IMR-90 (cell line): ENCODE measurements at regions not wholly inside any gene's neighbourhood (a gene's known extent, or its start where the extent isn't known, plus 50 kb on each side); places are given as distances from the start of the nearest gene placed in this dataset.

Experiments used
- ATAC-seq: fragments of 200-7000 bp; cut with Tn5 transposase; 2 replicates; pipeline ENCODE4 v1.9.1; 2020; ENCODE audit warnings: low read depth, mild to moderate bottlenecking, moderate library complexity
- BruUV-seq: library from RNA; stranded (reverse); fragments of 400-500 nt; replicated peaks from 2 replicates; lab custom pipeline; 2021; lab: Mats Ljungman, UMichigan
- CTCF ChIA-PET: fragments of 300-600 bp; formaldehyde crosslinking; extraction: SDS; loops from one replicate; lab custom pipeline; 2021; ENCODE audit warnings: antibody characterized with exemption; lab: Yijun Ruan, JAX
- POLR2A ChIA-PET: fragments of 300-600 bp; sonication (Branson Sonifier 250); formaldehyde crosslinking; loops from one replicate; lab custom pipeline; 2022; ENCODE audit warnings: antibody characterized with exemption; ENCODE audit not compliant: unreplicated experiment; lab: Charles Lee
- DNase-seq: peaks from one replicate; pipeline ENCODE4 v3.0.0; 2013
- H2AFZ ChIP-seq: replicated peaks from 2 replicates; pipeline ENCODE3; 2013; ENCODE audit warnings: low read length, mild to moderate bottlenecking; ENCODE audit not compliant: poor library complexity
- H2AK5ac ChIP-seq: 2 replicates; pipeline ENCODE4 v1.6.1; 2013; ENCODE audit warnings: low read depth, low read length, inconsistent platforms
- H2AK9ac ChIP-seq: replicated peaks from 2 replicates; pipeline ENCODE3; 2013; ENCODE audit warnings: mild to moderate bottlenecking, low read depth, low read length, moderate library complexity; ENCODE audit not compliant: poor library complexity
- H2BK120ac ChIP-seq: 2 replicates; pipeline ENCODE4 v1.6.1; 2013; ENCODE audit warnings: low read depth, low read length, inconsistent platforms
- H2BK15ac ChIP-seq: 3 replicates; pipeline ENCODE4 v1.6.1; 2013; ENCODE audit warnings: low read depth, low read length, inconsistent platforms
- H2BK20ac ChIP-seq: 2 replicates; pipeline ENCODE4 v1.6.1; 2013; ENCODE audit warnings: low read depth, mild to moderate bottlenecking, inconsistent platforms, low read length, moderate library complexity
- H2BK5ac ChIP-seq: 2 replicates; pipeline ENCODE4 v1.6.1; 2013; ENCODE audit warnings: mild to moderate bottlenecking, low read depth, low read length, inconsistent platforms; ENCODE audit not compliant: poor library complexity, severe bottlenecking
- H3K14ac ChIP-seq: replicated peaks from 2 replicates; pipeline ENCODE4 v1.6.1; 2013; ENCODE audit warnings: low read depth, low read length, inconsistent platforms
- H3K18ac ChIP-seq: 2 replicates; pipeline ENCODE4 v1.6.1; 2013; ENCODE audit warnings: low read depth, low read length, control low read depth
- H3K23ac ChIP-seq: 2 replicates; pipeline ENCODE4 v1.6.1; 2013; ENCODE audit warnings: low read depth, low read length, inconsistent platforms
- H3K27ac ChIP-seq: 2 replicates; pipeline ENCODE4 v1.5.1; 2013; ENCODE audit warnings: mild to moderate bottlenecking, control low read depth, low read length; ENCODE audit not compliant: insufficient read depth
- H3K27me3 ChIP-seq: 2 replicates; pipeline ENCODE4 v1.6.1; 2013; ENCODE audit warnings: low read length; ENCODE audit not compliant: control insufficient read depth, insufficient read depth
- H3K36me3 ChIP-seq: 2 replicates; pipeline ENCODE4 v1.6.1; 2013; ENCODE audit warnings: low read length, mixed read lengths; ENCODE audit not compliant: control insufficient read depth, insufficient read depth
- H3K4ac ChIP-seq: 2 replicates; pipeline ENCODE4 v1.6.1; 2013; ENCODE audit warnings: low read depth, low read length, inconsistent platforms
- H3K4me1 ChIP-seq: 2 replicates; pipeline ENCODE4 v1.6.1; 2013; ENCODE audit warnings: low read length, mixed read lengths; ENCODE audit not compliant: control insufficient read depth, insufficient read depth
- H3K4me2 ChIP-seq: 2 replicates; pipeline ENCODE4 v1.6.1; 2013; ENCODE audit warnings: low read depth, mild to moderate bottlenecking, control low read depth, low read length, moderate library complexity
- H3K4me3 ChIP-seq: 2 replicates; pipeline ENCODE4 v1.5.1; 2013; ENCODE audit warnings: low read depth, mild to moderate bottlenecking, control low read depth, low read length, moderate library complexity; ENCODE audit not compliant: insufficient read depth
- H3K56ac ChIP-seq: 2 replicates; pipeline ENCODE4 v1.6.1; 2013; ENCODE audit warnings: low read length, inconsistent platforms; ENCODE audit not compliant: insufficient read depth; ENCODE audit errors: extremely low read depth
- H3K79me1 ChIP-seq, 2 experiments: 2 replicates each; pipeline ENCODE4 v1.6.1; 2013; ENCODE audit warnings: low read length in 2 of 2, inconsistent platforms in 1 of 2, low read depth in 1 of 2
- H3K9ac ChIP-seq: 2 replicates; pipeline ENCODE4 v1.6.1; 2013; ENCODE audit warnings: low read depth, low read length, control low read depth
- H3K9me1 ChIP-seq: 2 replicates; pipeline ENCODE4 v1.6.1; 2013; ENCODE audit warnings: low read length, inconsistent platforms; ENCODE audit not compliant: insufficient read depth
- H3K9me3 ChIP-seq: 2 replicates; pipeline ENCODE4 v1.6.1; 2013; ENCODE audit warnings: low read length; ENCODE audit not compliant: control insufficient read depth, insufficient read depth
- H4K20me1 ChIP-seq: 2 replicates; pipeline ENCODE4 v1.6.1; 2013; ENCODE audit warnings: low read length, inconsistent platforms; ENCODE audit not compliant: insufficient read depth
- H4K5ac ChIP-seq: 2 replicates; pipeline ENCODE4 v1.6.1; 2013; ENCODE audit warnings: mild to moderate bottlenecking, low read depth, low read length, control low read depth
- H4K8ac ChIP-seq, 2 experiments: 2 replicates each; pipeline ENCODE4 v1.6.1; 2013; ENCODE audit warnings: low read depth in 2 of 2, low read length in 2 of 2, control low read depth in 1 of 2, inconsistent platforms in 1 of 2
- H4K91ac ChIP-seq: 2 replicates; pipeline ENCODE4 v1.6.1; 2013; ENCODE audit warnings: low read depth, low read length, inconsistent platforms; ENCODE audit not compliant: insufficient read depth
- BHLHE40 ChIP-seq: fragments of 150-350 bp; IDR thresholded peaks from 2 replicates; pipeline ENCODE4 v1.6.1; 2016; ENCODE audit warnings: mild to moderate bottlenecking, low read depth, low read length
- CEBPB ChIP-seq: IDR thresholded peaks from 2 replicates; pipeline ENCODE4 v1.6.1; 2012; ENCODE audit warnings: low read depth, low read length, improper control_type of control experiment
- CHD1 ChIP-seq: IDR thresholded peaks from 2 replicates; pipeline ENCODE4 v1.6.1; 2012; ENCODE audit warnings: low read depth, low read length, improper control_type of control experiment
- CTCF ChIP-seq: conservative IDR thresholded peaks from 2 replicates; pipeline ENCODE4 v1.5.1; 2012; ENCODE audit warnings: mild to moderate bottlenecking, low read depth, low read length, improper control_type of control experiment
- ELK1 ChIP-seq: fragments of 150-350 bp; IDR thresholded peaks from 2 replicates; pipeline ENCODE4 v1.6.1; 2016; ENCODE audit warnings: low read depth, mild to moderate bottlenecking, low read length, moderate library complexity, borderline replicate concordance
- MAFK ChIP-seq: IDR thresholded peaks from 2 replicates; pipeline ENCODE4 v1.6.1; 2012; ENCODE audit warnings: low read depth, low read length, improper control_type of control experiment
- MAZ ChIP-seq: IDR thresholded peaks from 2 replicates; pipeline ENCODE4 v1.6.1; 2012; ENCODE audit warnings: low read depth, mild to moderate bottlenecking, low read length, improper control_type of control experiment, moderate library complexity, borderline replicate concordance
- MXI1 ChIP-seq: IDR thresholded peaks from 2 replicates; pipeline ENCODE4 v1.6.1; 2012; ENCODE audit warnings: low read depth, mild to moderate bottlenecking, low read length, moderate library complexity, borderline replicate concordance
- NFE2L2 ChIP-seq: fragments of 150-350 bp; IDR thresholded peaks from 2 replicates; pipeline ENCODE4 v1.6.1; 2016; ENCODE audit warnings: low read depth, mild to moderate bottlenecking, low read length
- POLR2A ChIP-seq: IDR thresholded peaks from 2 replicates; pipeline ENCODE4 v1.6.1; 2012; ENCODE audit warnings: mild to moderate bottlenecking, low read depth, low read length
- RAD21 ChIP-seq: IDR thresholded peaks from 2 replicates; pipeline ENCODE4 v1.6.1; 2012; ENCODE audit warnings: low read length, improper control_type of control experiment
- RCOR1 ChIP-seq: IDR thresholded peaks from 2 replicates; pipeline ENCODE4 v1.6.1; 2012; ENCODE audit warnings: mild to moderate bottlenecking, low read length, improper control_type of control experiment; ENCODE audit not compliant: insufficient replicate concordance
- SMC3 ChIP-seq: fragments of 150-350 bp; IDR thresholded peaks from 2 replicates; pipeline ENCODE4 v1.6.1; 2016; ENCODE audit warnings: low read depth, mild to moderate bottlenecking, antibody characterized with exemption, low read length, moderate library complexity
- USF2 ChIP-seq: fragments of 150-350 bp; IDR thresholded peaks from 2 replicates; pipeline ENCODE4 v1.6.1; 2017; ENCODE audit warnings: mild to moderate bottlenecking, antibody characterized with exemption, low read length, low read depth
- WGBS, 2 experiments: methylation state at CpG; one replicate each; pipeline versions ENCODE4 v1.1.5 to v1.1.7; 2013; ENCODE audit warnings: missing lambda C conversion rate in 2 of 2; ENCODE audit not compliant: insufficient read length in 1 of 2; ENCODE audit errors: extremely low coverage in 2 of 2; 5-methylcytosine and 5-hydroxymethylcytosine counted together
- dilution Hi-C: fragments of 300-500 bp; cut with HindIII; formaldehyde crosslinking; loops from one replicate; pipeline ENCODE4 v1.14.3; 2018; ENCODE audit warnings: low sequenced_read_pairs; ENCODE audit not compliant: unreplicated experiment
- in situ Hi-C: fragments of 300-500 bp; cut with MboI; formaldehyde crosslinking; loops from 3 replicates; pipeline ENCODE4 v1.14.3; 2019; ENCODE audit warnings: low sequenced_read_pairs, inconsistent platforms, mixed read lengths
- intact Hi-C: fragments of 100-400 bp; cut with micrococcal nuclease; formaldehyde crosslinking; loops from 2 replicates; pipeline ENCODE4 v1.10.0; 2022

- H2BK20ac ChIP-seq, result peak overlapping the region; percentile 98
- no peak overlapping the region for H3K56ac ChIP-seq
- H3K27ac ChIP-seq, result no peak overlapping the region
- H3K9me1 ChIP-seq, result peaks cover 24% of the 10 kb centered on the region
- peaks cover 0 to 12% of the 10 kb centered on the region in 2 experiments; a peak in 2 of 4 replicates for H3K79me1 ChIP-seq
- peak overlapping the region; percentile 94 for H3K14ac ChIP-seq
- H3K4me2 ChIP-seq, result no peak overlapping the region
- H2BK120ac ChIP-seq, result peak overlapping the region; percentile 98
- H3K4ac ChIP-seq, result peak overlapping the region; percentile 98
- peak overlapping the region; percentile 99 for H2AK5ac ChIP-seq
- no peak overlapping the region for H2AK9ac ChIP-seq
- BruUV-seq, result no TSS peak
- peak overlapping the region; percentile 98 for H2BK15ac ChIP-seq
- DNase-seq (no peak), ATAC-seq (no peak)
- no peaks in the 10 kb centered on the region for H3K36me3 ChIP-seq
- CTCF ChIA-PET, result no interaction called here
- H3K23ac ChIP-seq, result peak overlapping the region; percentile 98; the same call in 1 of the 2 replicates
- H3K27me3 ChIP-seq, result no peaks in the 10 kb centered on the region
- H2BK5ac ChIP-seq, result no peak overlapping the region
- TF ChIP-seq NFE2L2, result no peak
- no peak for TF ChIP-seq RAD21
- TF ChIP-seq BHLHE40, result no peak
- no peak for TF ChIP-seq MXI1
- TF ChIP-seq ELK1, result no peak
- TF ChIP-seq USF2, result no peak
- no peak for TF ChIP-seq RCOR1
- TF ChIP-seq POLR2A, result no peak
- no peak for TF ChIP-seq CHD1
- TF ChIP-seq MAZ, result no peak
- no peak for TF ChIP-seq SMC3
- TF ChIP-seq CEBPB, result no peak
- TF ChIP-seq CTCF, result no peak
- TF ChIP-seq MAFK, result no peak
- no peaks in the 10 kb centered on the region for H4K20me1 ChIP-seq
- H2AFZ ChIP-seq, result no peak overlapping the region
- dilution Hi-C loops, result no loop called here
- 100% methylated on average over 1 of the region's 1 CpG; no CpG with 5 or more reads in 1 of the 2 experiments for WGBS, 2 experiments
- POLR2A ChIA-PET, result no interaction called here
- H4K8ac ChIP-seq, result peak overlapping the region; percentile 55 to 94; a peak in 3 of 4 replicates
- H3K9me3 ChIP-seq, result no peaks in the 10 kb centered on the region
- H4K5ac ChIP-seq, result no peak overlapping the region
- peaks cover 14% of the 10 kb centered on the region for H3K4me1 ChIP-seq
- peak overlapping the region; percentile 86; the same call in 1 of the 2 replicates for H4K91ac ChIP-seq
- intact Hi-C loops, result no loop called here
- in situ Hi-C loops, result no loop called here
- no peak overlapping the region for H3K4me3 ChIP-seq
- 0 out of 2 replicates have a peak overlapping the region, but pooled peaks have one; percentile 84 for H3K18ac ChIP-seq
- H3K9ac ChIP-seq, result no peak overlapping the region
Measured at GRCh38 chr10:110446277-110446676, 51.4 kb upstream of the DUSP5 start.
